Ovary (tissue), 3 donors: ENCODE measurements at regions not wholly inside any gene's neighbourhood (a gene's known extent, or its start where the extent isn't known, plus 50 kb on each side); places are given as distances from the start of the nearest gene placed in this dataset.

Experiments
- EP300 ChIP-seq: sonication (generic); formaldehyde crosslinking; IDR thresholded peaks from one replicate; pipeline ENCODE4 v1.6.1; 2017; ENCODE audit warnings: antibody characterized with exemption
- TF ChIP-seq, protein P1 (sequence below), 3 donors: fragments of 450-650 bp in 2 of 3; fragments of 200-600 bp in 1 of 3; IDR thresholded peaks; one replicate each; pipeline versions ENCODE4 v1.5.1 to v1.8.0; 2016 to 2022; ENCODE audit warnings: antibody characterized with exemption in 3 of 3, mild to moderate bottlenecking in 1 of 3
- donor health status: DM: no; HTN: no; CAD: no.

GRCh38 chr5:17816944-17817343, 182.7 kb downstream of the TAF11L14 start:
- TF ChIP-seq, protein P1, sequence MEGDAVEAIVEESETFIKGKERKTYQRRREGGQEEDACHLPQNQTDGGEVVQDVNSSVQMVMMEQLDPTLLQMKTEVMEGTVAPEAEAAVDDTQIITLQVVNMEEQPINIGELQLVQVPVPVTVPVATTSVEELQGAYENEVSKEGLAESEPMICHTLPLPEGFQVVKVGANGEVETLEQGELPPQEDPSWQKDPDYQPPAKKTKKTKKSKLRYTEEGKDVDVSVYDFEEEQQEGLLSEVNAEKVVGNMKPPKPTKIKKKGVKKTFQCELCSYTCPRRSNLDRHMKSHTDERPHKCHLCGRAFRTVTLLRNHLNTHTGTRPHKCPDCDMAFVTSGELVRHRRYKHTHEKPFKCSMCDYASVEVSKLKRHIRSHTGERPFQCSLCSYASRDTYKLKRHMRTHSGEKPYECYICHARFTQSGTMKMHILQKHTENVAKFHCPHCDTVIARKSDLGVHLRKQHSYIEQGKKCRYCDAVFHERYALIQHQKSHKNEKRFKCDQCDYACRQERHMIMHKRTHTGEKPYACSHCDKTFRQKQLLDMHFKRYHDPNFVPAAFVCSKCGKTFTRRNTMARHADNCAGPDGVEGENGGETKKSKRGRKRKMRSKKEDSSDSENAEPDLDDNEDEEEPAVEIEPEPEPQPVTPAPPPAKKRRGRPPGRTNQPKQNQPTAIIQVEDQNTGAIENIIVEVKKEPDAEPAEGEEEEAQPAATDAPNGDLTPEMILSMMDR (IDR thresholded peaks at IDR 0.05) = no peak
- TF ChIP-seq EP300 = no peak
